ENCODE measurements at regions not wholly inside any gene's neighbourhood (a gene's known extent, or its start where the extent isn't known, plus 50 kb on each side); places are given as distances from the start of the nearest gene placed in this dataset.

DNA sequence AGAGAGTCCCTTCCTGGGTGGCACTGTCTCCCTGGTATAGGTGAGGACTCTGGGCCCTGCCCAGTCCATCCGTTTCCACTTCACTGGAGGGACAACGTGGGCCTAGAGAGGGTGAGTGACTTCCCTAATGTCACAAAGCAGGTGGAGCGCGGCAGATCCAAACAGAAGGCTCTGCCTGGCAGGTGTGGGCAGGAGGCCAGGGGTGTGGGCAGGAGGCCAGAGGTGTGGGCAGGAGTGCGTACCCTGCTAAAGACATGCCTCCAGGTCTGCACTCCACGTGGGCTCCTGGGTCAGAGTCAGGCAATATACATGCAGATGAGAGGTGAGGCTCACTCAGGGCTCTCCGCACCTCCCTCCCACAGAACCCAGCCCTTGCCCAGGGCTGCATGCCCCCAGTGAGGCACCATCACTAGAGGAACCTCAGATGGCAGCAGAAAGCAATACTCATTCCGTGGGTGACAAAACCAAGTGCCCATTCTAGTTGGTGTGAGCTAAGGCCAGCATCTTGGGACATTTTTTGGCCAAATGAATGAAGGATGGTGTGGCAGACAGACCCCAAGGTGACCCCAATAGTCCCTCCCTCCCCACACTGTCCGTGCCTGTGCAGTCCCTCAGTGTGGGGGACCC is 271.6 kb upstream of the RTL1 start:
- no peak overlapping the region for H3K4me3 ChIP-seq
- DNase-seq (ENCODE audit: extremely low spot score in 2 of 2) = peak; percentile 52 to 81
- TF ChIP-seq, protein P1, sequence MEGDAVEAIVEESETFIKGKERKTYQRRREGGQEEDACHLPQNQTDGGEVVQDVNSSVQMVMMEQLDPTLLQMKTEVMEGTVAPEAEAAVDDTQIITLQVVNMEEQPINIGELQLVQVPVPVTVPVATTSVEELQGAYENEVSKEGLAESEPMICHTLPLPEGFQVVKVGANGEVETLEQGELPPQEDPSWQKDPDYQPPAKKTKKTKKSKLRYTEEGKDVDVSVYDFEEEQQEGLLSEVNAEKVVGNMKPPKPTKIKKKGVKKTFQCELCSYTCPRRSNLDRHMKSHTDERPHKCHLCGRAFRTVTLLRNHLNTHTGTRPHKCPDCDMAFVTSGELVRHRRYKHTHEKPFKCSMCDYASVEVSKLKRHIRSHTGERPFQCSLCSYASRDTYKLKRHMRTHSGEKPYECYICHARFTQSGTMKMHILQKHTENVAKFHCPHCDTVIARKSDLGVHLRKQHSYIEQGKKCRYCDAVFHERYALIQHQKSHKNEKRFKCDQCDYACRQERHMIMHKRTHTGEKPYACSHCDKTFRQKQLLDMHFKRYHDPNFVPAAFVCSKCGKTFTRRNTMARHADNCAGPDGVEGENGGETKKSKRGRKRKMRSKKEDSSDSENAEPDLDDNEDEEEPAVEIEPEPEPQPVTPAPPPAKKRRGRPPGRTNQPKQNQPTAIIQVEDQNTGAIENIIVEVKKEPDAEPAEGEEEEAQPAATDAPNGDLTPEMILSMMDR (IDR thresholded peaks at IDR 0.05) = no peak
- no peak for TF ChIP-seq POLR2A (IDR thresholded peaks at IDR 0.05)
- TF ChIP-seq POLR2AphosphoS5 (IDR thresholded peaks at IDR 0.05; ENCODE audit: insufficient read depth in 1 of 2, low read depth in 1 of 2) = no peak
- H3K27ac ChIP-seq = no peak overlapping the region
- H3K27me3 ChIP-seq = no peaks in the 10 kb centered on the region
- intact Hi-C loops (cut with DNase I) = no loop called here
- H3K9me3 ChIP-seq = no peaks in the 10 kb centered on the region
- no peaks in the 10 kb centered on the region for H3K4me1 ChIP-seq
- no peaks in the 10 kb centered on the region for H3K36me3 ChIP-seq

DNA sequence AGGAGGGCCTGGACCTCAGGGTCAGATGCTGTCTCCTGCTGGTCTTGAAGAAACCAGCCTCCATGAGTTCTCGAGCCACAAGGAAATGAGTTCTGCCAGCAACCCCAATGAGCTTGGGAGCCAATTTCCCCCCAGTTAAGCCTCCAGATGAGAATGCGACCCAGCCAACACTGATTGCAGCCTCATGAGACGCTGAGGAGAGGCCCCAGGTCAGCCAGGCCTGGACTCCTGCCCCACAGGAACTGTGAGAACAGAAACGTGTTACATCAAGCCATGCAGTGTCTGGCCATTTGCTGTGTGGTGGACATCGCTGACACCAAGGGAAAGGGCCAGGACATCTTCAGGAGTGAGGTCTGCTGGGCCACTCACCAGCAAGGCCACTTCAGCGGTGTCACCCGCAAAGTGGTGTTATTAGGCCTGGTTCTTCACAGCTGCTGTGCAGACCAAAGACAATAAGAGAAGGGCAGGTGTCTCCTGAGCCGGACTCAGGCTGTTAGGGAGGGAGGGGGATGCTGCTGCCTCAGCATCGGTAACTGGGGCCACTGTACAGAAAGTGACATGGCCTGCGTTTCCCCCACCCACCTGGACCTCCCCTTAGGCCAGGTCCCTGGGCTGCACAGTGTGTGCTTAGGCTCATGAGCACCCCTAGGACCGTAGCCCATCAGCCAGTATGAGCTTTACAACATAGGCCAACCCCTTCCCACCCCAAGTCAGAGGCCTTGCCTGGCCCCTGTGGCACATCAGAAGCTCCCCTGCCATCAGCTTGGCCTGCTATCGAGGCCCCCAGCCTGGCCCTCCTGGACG is 272.4 kb upstream of the RTL1 start:
- TF ChIP-seq POLR2A (IDR thresholded peaks at IDR 0.05) (no peak), POLR2AphosphoS5 (IDR thresholded peaks at IDR 0.05; ENCODE audit: insufficient read depth in 1 of 2, low read depth in 1 of 2) (no peak)
- TF ChIP-seq, protein P1 (IDR thresholded peaks at IDR 0.05) = no peak
- peak; percentile 67 to 76 for DNase-seq (ENCODE audit: extremely low spot score in 2 of 2)
- Histone ChIP-seq H3K4me3 (no peak overlapping the region), H3K4me1 (no peaks in the 10 kb centered on the region), H3K9me3 (no peaks in the 10 kb centered on the region), H3K27me3 (no peaks in the 10 kb centered on the region), H3K36me3 (no peaks in the 10 kb centered on the region), H3K27ac (no peak overlapping the region)
- intact Hi-C loops (cut with DNase I) = no loop called here

DNA sequence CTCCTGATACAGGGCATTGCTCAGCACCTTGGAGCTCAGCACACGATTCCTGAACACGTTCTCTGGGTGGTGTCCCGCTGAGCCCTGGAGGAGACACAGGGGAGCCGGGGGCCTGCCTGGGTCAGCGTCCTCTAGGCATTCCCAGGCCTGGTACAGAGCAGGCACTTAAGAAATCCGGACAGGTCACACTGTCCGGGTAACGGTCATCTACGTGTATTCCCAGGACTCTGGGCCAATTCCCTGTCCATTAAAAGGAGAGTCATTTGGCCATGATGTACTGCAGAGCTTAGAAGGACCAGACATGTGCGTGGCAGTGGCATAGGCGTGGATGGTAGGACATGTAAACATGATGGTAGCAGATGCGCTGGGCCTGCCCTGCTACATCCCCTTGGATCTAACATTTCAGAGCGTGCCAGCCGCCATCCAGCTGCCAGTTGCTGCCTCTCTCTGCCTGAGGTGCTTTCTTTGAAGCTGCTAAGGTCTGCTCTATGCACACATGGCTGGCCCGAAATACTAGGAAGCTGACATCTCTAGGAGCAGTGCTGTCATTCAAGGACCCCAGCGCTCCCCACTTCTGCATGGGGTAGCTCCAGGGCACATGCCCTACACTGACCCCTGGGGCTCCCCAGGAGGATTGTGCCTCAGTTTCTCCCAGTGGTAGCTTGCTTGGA is 273.1 kb upstream of the RTL1 start:
- Histone ChIP-seq H3K9me3 (no peaks in the 10 kb centered on the region), H3K4me3 (no peak overlapping the region), H3K4me1 (no peaks in the 10 kb centered on the region), H3K27ac (no peak overlapping the region), H3K36me3 (no peaks in the 10 kb centered on the region), H3K27me3 (no peaks in the 10 kb centered on the region)
- DNase-seq (ENCODE audit: extremely low spot score in 2 of 2) = peak in 1 of 2 donors; percentile 65
- intact Hi-C loops (cut with DNase I) = no loop called here
- TF ChIP-seq POLR2A (IDR thresholded peaks at IDR 0.05) (no peak), POLR2AphosphoS5 (IDR thresholded peaks at IDR 0.05; ENCODE audit: insufficient read depth in 1 of 2, low read depth in 1 of 2) (no peak)
- TF ChIP-seq, protein P1 (IDR thresholded peaks at IDR 0.05) = no peak

DNA sequence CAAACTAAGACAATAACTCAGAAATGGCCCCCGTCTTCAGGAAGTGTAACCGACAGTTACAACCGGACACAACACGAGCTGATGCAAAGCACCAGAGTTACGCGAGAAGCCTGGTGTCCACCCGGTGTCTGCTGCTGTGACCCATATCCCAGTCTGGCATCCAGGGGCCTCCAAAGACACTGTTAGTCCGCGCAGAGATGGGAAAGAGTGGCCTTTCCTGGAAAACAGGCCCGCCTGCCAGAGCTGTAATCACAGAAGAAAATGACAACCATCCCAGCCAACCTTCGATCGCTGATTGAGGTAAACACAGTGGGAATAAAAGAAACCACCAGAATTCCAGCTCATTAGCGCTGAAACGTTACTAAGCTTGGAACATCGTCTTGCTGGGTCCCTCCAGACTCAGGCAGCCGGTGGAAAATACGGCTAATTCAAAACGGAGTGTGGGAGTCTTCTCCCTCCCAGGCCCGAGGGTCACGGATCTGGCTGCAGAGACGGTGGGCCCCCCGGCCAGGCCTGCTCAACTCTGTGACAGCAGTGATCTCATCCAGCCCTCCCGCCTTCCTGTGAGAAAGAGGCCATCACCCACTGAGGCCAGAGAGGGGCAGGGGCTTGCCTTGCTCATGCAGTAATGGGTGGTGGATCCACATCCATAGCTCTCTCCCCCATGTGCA is 273.9 kb upstream of the RTL1 start:
- peak in 1 of 2 donors; percentile 86 for DNase-seq (ENCODE audit: extremely low spot score in 2 of 2)
- intact Hi-C loops (cut with DNase I) = no loop called here
- H3K9me3 ChIP-seq = no peaks in the 10 kb centered on the region
- no peak overlapping the region for H3K4me3 ChIP-seq
- H3K4me1 ChIP-seq = no peaks in the 10 kb centered on the region
- no peaks in the 10 kb centered on the region for H3K27me3 ChIP-seq
- H3K36me3 ChIP-seq = no peaks in the 10 kb centered on the region
- H3K27ac ChIP-seq = no peak overlapping the region
- TF ChIP-seq POLR2A (IDR thresholded peaks at IDR 0.05) (no peak), POLR2AphosphoS5 (IDR thresholded peaks at IDR 0.05; ENCODE audit: insufficient read depth in 1 of 2, low read depth in 1 of 2) (no peak)
- TF ChIP-seq, protein P1 (IDR thresholded peaks at IDR 0.05) = no peak

Measured in vagina (tissue), 2 donors.